ENCODE measurements at regions not wholly inside any gene's neighbourhood (a gene's known extent, or its start where the extent isn't known, plus 50 kb on each side); places are given as distances from the start of the nearest gene placed in this dataset.
"Not testable (repeated sequence)": the region's sequence is repeated elsewhere in the genome, so short reads cannot be mapped to it uniquely, and the experiment has no call there.

DNA sequence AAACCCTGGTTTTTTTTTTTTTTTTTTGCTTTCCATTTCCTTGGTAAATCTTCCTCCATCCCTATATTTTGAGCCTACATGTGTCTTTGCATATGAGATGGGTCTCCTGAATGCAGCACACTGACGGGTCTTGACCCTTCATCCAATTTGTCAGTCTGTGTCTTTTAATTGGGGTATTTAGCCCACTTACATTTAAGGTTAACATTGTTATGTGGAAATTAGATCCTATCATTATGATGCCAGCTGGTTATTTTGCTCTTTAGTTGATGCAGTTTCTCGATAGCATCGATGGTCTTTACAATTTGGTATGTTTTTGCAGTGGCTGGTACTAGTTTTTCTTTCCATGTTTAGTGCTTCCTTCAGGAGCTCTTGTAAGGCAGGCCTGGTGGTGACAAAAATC lies 603.2 kb upstream of the MAP3K7 start:
- not testable (repeated sequence) for ATAC-seq; DNase-seq (ENCODE audit: low spot score)

DNA sequence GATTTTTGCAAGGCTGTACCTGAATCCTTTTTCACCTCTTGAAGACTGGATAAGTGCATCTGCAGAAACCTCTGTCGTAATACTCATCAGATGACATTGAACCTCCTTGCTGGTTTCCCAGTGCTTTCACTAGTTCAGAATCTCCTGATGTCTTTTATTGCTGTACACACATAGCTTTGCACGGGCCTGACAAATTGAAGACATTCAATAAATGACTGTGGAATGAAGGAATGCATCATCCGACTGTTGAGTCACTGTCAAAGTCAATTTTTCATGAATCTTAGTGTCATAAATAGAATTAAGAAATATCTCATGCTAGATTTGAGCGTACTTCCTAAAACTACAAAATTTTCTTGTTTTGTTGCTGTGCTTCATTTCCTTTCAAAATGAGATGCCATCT lies 598.2 kb upstream of the MAP3K7 start:
- DNase-seq (ENCODE audit: low spot score) (no peak), ATAC-seq (no peak)

DNA sequence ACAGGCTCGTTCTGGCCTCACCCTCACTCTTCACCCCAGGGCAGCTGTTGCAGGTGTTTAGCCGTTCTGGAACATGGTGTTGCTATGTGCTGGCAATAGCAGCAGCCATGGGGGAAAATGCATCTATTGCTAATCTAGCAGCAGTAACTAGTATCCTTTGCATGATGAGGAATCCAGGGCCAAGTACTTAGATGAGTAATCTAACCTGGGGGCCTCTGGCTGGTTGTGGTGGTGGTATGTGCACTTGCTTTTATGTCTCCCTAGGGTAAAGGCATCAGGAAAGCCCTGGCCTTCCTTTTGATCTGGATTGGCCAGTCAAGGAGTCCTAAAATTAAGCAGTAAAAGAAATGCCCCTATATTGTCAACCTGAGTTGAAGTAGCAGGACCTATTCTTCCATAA lies 594.5 kb upstream of the MAP3K7 start:
- ATAC-seq (no peak), DNase-seq (ENCODE audit: low spot score) (no peak)

DNA sequence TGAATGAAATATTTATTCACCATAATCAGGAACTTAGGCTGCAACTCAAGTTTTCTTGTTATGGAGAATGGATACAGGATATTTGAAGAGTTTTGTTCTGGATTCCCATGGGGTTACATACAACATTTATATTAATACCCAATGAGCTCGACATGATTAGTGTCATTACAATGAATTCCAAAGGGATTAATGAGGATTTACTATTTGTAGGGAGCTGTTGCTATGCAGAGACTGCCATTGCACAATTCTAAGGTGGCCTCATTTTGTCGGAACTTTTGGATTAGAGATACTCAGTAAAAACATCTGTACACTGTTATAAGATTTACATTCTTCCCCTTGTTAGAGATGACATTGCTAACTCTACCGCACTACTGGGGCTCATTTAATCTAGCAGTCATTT lies 586.8 kb upstream of the MAP3K7 start:
- no peak for DNase-seq (ENCODE audit: low spot score)
- ATAC-seq = no peak

DNA sequence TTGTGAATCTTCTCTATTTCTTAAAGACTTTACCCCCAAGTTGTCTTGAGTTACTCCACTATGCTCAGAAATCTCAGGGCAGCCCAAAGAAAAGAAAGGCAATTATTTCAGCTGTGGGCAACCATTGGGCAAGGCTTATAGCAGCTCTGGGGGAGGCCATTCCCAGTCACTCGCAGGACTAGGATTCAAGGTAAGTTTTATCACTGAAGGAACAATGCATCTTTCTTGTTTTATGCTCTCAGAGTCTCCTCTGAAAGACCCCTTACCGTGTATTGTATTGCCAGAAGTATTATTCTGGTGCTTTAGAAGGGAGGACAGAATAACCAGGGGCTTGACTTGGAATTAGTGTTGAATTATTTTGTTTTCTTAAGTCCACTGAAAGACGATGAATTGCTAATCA lies 586.3 kb upstream of the MAP3K7 start:
- DNase-seq (ENCODE audit: low spot score) (no peak), ATAC-seq (no peak)

DNA sequence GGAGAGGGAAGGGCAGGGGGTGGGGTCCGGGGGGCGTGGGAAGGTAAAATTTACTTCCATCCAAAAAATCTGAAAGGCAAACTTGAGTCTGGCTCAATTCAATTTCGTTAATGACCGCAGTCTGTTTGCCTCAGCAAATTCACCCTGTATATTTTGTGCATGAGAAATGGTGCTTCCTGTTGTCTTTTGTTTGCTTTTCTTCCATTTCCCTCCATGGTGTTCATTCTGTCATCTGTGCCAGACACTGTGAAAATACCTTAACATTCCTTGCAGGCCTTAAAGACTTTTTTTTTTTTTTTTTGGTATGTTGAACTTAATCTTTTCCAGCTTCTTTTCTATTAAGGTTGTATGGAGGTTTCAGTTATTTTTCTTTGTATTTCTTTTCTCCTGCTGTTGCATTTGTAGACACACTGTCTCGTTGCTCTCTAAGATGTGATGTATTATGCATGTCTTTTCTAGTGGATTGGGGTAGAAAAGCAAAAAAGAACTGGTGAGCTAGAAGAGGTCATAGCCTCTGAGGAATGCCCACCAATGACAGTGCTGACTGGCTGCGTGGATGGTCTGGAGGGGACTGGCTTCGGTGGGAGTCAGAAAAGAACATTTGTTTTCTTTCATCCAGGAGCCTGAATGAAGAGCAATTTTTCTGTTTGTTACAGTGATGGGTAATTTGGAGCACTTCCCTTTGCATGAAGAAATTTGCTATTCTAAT lies 585.0 kb upstream of the MAP3K7 start:
- ATAC-seq = no peak
- no peak for DNase-seq (ENCODE audit: low spot score)

DNA sequence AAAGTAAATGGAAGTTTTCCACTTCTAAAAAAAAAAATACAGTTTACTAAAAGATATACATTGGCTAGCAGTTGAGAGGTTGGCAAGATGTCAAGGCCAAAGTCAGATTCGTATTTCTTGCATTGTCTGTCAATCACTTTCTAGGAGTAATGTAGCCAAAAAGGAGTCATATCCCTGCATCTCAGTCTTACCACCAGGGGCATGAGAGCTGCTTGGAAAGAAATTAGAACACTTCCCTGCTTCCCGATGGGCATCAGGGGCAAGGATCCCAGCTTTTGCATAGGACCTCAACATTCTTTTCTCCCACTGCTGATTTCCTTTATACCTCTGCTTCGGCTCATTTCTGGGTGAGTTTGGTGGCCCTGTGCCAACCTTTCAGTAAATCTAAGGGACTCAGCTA lies 581.0 kb upstream of the MAP3K7 start:
- DNase-seq (ENCODE audit: low spot score) (no peak), ATAC-seq (no peak)

DNA sequence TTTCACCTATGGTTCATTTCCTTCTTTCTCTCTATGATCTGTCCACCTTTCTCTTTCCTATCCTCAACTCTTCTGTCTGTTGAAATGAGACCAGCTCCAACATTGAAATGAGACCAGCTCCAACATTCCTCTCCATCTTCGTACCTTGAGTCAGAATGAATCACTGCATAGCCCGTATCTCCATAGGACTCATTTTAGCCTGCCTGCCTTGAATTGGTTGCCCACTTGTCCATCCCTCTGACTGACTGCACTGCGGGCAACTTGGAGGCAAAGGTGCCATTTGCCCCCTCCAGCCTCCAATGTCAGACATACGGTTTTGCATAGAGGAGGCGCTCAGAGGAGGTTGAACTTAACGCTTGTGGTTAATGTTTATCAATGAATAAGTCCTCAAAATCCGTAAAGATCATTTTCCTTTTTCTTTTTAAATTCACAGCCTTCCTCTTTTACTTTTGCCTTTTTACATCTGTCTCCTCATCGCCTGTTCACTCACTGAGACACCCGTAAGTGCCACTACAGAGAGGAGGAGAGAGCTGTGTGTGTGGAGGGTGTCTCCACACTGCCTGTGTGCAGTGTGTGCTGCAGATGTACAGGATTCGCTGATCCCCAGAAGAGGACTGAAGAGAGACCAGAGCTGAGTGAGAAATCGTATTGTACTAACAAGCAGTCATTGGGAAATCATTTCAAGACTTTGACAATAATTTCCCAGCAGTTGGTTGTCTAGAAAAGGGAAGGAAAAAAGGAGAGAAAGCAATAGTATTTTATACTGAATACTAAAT lies 579.6 kb upstream of the MAP3K7 start:
- DNase-seq (ENCODE audit: low spot score) = no peak
- no peak for ATAC-seq

DNA sequence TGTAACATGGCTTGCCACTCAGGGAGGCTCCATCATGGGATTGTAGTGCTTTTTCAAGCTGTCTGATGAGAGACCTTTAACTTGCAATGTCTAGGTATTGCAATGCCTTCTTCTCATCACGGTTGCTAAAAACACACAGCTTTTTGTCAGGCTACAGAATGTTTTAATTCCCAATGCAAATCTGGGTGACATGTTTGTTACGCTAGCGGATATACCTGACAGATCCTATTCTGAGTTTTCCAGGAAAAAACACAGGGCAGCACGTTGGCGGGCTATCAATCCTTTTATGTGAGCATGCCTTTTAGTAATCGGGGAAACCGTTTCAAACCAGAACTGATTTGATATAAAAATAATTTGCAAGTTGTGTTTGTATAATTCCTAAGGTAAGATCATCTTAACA lies 577.2 kb upstream of the MAP3K7 start:
- no peak for DNase-seq (ENCODE audit: low spot score)

DNA sequence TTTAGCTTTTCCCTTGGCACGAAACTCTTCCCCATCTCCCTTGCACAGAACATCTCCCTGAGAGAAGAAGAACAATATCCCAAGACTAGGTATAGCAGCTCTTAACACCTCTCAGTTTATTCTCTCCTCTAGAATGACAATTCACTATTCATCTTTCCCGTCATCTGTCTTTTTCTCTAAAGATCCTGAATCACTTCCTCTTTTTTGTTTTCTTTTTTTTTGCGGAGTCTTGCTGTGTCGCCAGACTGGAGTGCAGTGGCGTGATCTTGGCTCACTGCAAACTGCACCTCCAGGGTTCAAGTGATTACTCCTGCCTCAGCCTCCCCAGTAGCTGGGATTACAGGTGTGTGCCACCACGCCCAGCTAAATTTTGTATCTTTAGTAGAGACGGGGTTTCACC lies 574.4 kb upstream of the MAP3K7 start:
- ATAC-seq = no peak

More for the DNA sequence above, 577.2 kb upstream of the MAP3K7 start:
- ATAC-seq = no peak

DNA sequence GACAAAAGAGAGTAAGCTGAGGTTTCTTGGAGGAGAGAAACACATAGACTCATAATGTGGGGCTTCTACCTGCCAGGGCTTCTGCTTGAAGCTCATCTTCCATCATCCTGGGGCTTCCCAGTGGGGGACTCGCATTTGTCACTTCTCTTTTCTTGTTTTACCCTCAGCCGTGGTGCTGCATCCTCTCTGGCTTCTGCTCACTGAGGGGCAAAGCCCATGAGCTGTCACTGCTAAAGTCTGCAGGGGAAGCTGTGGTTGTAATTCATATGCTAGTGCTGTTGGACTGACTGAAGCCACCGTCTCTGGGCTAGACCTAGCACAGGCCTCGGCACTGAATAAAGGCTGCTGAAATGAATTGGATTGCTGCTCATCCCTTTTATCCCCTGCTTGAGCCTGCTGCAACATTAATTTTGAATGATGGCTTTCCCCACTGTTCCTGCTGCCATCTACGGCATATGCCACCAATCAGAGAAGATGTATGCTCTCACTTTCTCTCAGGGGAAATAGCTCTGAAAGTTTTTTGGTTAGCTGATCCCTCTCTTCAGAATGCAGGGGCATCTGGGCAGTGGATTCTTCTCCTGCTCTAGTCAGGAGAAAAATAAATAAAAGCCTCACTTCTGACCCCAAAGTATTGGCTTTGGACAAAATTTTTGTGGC lies 568.4 kb upstream of the MAP3K7 start:
- ATAC-seq (no peak), DNase-seq (ENCODE audit: low spot score) (no peak)

More for the DNA sequence above, 574.4 kb upstream of the MAP3K7 start:
- DNase-seq (ENCODE audit: low spot score) = no peak

DNA sequence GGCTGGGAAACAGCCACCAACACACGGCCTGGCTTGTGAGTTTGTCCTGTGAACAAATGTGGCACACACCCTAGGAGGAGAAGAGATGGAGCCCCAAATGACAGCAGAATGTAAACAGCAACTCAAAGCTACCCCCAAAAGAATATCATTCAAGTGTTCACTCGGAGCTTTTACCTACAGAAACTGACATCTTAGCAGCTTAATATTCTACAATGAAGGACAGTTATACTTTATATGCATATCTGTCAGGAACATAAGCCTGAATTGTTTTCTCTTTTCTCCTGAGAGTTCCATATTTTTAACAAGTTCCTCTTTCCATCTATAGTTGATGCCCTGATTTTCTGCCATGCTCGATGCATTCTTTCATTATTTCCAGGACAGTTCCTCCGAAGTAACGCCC lies 566.0 kb upstream of the MAP3K7 start:
- DNase-seq (ENCODE audit: low spot score) = no peak
- no peak for ATAC-seq

DNA sequence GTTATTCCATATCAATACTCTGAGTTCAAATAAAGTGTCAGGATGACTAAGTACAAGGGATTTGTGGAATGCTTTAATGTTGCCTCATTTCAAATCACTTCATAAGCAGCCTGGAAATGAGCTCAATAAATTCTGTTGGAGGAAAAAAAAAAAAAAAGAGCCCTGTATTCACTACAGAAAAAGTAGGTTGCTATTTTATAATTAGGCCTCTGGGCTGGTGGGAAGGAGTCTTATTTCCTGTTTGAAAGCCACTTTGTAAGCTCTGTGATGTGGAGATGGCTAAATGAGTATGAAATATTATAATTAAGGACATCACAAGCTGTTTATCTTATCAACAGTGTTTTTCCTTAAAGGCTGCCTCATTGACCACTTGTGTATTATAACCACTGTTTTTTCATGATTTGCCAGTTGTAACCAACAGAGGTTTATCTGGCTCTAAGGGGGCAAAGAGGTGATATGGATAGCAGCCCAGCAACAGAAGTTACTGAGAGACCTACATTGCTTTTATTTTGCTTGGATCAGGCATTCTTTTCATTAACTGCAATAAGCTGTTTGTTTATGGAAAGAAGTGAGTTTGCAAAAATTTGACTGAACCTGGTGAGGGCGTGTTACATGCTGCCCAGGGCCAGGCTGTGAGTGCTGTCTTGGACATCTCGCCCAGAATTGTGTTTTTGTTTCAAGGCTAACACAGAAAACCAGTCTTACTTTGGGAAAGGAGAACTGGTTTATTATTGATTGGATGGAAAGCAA lies 563.3 kb upstream of the MAP3K7 start:
- no peak for ATAC-seq
- no peak for DNase-seq (ENCODE audit: low spot score)

DNA sequence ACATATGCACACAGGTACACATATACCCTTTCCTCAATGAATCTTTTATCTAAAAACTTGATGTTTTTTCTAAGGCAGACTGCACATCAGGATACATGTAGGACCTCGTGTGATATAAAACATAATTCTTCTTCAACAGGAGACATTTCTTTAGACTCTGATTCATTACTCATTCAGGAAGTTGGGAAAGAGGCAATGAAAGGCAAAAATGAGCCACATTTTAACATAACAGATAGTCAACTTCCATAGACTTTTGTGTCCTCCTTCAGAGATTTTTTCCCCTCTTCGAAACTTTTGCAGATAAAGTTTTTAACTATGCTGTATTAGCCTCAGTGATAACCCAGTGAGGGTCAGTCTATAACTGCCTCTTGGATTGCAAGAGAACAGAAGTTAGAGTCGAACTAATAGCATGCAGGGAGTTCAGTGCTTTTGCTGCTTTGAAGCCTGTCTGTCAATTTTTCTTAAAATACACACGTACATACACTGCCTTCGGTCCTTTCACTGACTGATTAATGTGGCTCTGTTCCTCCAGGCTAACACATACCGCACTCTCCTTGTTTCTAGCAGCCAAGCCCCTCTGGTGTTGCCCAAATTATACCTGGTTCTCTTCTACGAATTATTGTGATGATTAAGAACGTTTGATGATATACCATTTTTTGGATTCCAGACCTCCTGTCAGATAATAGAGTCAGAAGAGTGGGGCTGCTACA lies 562.5 kb upstream of the MAP3K7 start:
- ATAC-seq (no peak), DNase-seq (ENCODE audit: low spot score) (no peak)

DNA sequence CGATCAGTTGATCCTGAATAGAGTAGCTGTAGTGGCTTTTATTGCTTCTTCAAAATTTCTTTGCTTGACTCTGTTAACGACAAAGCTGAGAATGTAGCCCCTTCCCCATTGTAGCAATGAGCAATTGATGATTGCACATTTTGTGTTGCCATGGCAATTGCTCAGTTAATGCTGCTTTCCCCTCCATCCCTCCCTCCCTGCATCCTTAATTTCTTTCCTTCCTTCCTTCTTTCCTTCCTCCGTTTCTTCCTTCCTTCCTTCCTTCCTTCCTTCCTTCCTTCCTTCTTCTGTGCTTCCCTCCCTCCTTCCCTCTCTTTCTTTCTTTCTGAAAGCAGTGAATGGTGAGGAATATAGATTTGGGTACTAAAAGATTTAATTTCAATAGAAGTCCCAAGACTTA lies 557.3 kb upstream of the MAP3K7 start:
- DNase-seq (ENCODE audit: low spot score) (no peak), ATAC-seq (no peak)

DNA sequence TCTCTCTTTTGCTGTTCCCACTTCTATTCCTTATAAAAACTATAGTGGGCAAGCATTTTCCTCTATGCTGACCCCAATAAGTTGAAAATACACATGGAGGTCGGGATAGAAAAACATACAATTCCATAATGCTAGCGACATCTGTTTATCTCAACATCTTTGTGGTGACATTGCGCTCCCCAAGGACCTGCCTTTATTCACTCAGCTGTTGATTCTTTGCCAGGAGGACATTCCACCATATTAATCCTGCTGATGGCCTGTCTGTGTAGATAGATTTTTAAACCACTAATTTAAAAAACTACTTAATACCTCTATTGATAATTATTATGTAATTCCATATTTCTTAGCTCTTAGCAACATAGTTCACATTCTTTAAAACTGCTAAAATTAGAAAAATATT lies 555.3 kb upstream of the MAP3K7 start:
- no peak for ATAC-seq
- DNase-seq (ENCODE audit: low spot score) = no peak

DNA sequence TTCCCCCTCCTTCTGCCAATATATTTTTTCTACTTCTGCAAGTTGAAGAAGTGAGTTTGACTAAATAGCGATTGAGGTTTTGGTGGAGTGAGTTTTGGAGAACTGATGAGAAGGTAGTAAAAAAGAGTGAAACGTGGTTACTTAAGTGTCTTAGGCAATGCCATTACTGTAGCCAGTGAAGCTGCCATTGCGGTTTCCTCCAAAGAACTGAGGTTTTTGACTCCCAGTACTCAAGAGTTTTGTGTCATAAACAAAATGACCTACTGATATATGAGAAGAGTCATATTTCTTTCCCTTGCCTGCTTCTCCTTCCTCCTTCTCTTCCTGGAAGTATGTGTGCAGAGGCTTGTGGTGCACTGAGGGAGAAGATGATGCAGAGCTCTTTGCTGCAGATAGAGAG lies 554.5 kb upstream of the MAP3K7 start:
- ATAC-seq (no peak), DNase-seq (ENCODE audit: low spot score) (no peak)

DNA sequence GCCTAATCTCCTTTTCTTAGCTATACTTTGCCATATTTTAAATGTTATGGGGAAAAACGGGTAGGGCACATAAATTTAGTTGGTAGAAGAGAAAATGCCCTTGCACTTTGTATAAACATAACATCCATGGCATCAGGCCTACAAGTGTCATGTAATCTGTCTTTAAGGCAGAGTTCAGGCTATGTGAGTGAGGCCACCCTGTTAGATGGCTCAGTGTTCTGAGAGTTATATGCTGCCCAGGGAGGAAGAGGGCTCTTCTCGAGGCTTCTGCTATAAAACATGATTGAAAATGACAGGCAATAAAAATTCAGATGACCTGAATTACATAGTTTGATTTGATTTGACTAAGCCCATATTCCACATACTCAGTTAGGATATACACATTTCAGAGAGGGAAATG lies 553.6 kb upstream of the MAP3K7 start:
- DNase-seq (ENCODE audit: low spot score) (no peak), ATAC-seq (no peak)

DNA sequence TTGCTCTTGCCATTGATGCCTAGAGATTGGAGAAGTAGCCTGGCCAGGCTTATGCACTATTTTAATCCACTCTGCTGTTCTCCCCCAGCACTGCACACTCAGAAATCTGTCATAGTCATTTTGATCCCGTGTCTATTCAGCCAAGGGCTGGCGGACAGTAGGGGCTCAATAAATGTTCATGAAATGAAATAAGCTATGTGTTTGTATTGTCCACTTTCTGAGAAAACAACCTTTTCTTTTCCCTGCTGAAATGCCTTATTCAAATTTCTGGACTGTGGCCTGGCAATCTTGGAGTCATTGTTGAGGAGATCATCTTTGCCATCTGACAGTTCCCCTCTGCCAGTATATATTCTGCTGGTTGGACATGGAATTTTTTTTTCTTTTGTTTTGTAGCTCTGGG lies 550.4 kb upstream of the MAP3K7 start:
- no peak for DNase-seq (ENCODE audit: low spot score)

DNA sequence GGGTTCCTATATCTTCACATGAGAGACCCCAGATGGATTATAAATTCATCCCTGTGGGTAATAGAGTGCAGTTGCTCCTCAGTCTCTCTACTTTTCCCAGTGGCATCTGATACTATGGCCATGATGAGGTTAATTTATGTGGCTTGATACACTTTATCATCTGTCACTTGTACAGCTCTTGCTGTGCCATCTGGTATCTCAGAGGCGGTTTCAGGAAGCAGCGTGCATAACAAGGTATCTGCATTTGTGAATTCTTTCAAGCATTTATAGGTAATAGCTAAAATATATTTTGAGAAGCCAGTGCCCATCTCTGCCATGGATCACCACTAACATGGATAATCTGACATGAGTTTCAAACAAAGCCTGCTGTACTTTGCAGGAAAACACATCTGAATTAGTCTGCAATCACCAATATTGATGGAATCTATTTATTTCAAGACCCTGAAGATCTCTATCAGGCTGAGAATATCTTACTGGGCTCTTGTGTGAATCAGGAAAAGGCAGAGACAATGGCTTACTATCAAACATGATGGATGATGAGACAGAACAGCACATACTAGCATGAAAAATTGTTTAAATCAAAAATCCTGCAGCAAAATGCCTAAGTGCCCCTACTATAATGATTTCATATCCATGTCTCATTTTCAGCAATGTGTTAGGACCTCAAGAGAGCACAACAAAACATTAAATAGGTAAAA lies 548.7 kb upstream of the MAP3K7 start:
- ATAC-seq = no peak
- no peak for DNase-seq (ENCODE audit: low spot score)

More for the DNA sequence above, 550.4 kb upstream of the MAP3K7 start:
- ATAC-seq = no peak
